ENCODE measurements at regions not wholly inside any gene's neighbourhood (a gene's known extent, or its start where the extent isn't known, plus 50 kb on each side); places are given as distances from the start of the nearest gene placed in this dataset.

- TF ChIP-seq CTCF (IDR thresholded peaks at IDR 0.05; ENCODE audit: extremely low read depth, low read depth, low read length) = no peak
- peaks cover 12% of the 10 kb centered on the region for H3K4me1 ChIP-seq (ENCODE audit: insufficient read depth, low read length)
- H3K36me3 ChIP-seq (ENCODE audit: insufficient read depth, low read length) = no peaks in the 10 kb centered on the region
- H3K4me2 ChIP-seq (ENCODE audit: insufficient read depth, low read length) = no peak overlapping the region
- H3K9me3 ChIP-seq (ENCODE audit: low read depth, low read length) = no peaks in the 10 kb centered on the region
- no peak overlapping the region for H3K4me3 ChIP-seq (ENCODE audit: insufficient read depth, low read length)
- no peaks in the 10 kb centered on the region for H3K79me2 ChIP-seq (ENCODE audit: insufficient read depth, low read length)
- H3K27ac ChIP-seq (ENCODE audit: low read depth, low read length) = no peak overlapping the region
- peak overlapping the region; percentile 43 for H2AFZ ChIP-seq (ENCODE audit: low read length)
- no peaks in the 10 kb centered on the region for H4K20me1 ChIP-seq (ENCODE audit: insufficient read depth, low read length)
- DNase-seq (ENCODE audit: insufficient read length, low spot score, missing footprints) = no peak
- H3K27me3 ChIP-seq (ENCODE audit: insufficient read depth, low read length) = no peaks in the 10 kb centered on the region
Observed at GRCh38 chr7:84624527-84624926, 429.9 kb upstream of the SEMA3A start.

GRCh38 chr7:84617265-84618030, 422.9 kb upstream of the SEMA3A start:
- no peaks in the 10 kb centered on the region for H3K79me2 ChIP-seq (ENCODE audit: insufficient read depth, low read length)
- no peak overlapping the region for H3K27ac ChIP-seq (ENCODE audit: low read depth, low read length)
- no peaks in the 10 kb centered on the region for H3K9me3 ChIP-seq (ENCODE audit: low read depth, low read length)
- no peak for TF ChIP-seq CTCF (IDR thresholded peaks at IDR 0.05; ENCODE audit: extremely low read depth, low read depth, low read length)
- H3K4me3 ChIP-seq (ENCODE audit: insufficient read depth, low read length) = no peak overlapping the region
- H3K36me3 ChIP-seq (ENCODE audit: insufficient read depth, low read length) = no peaks in the 10 kb centered on the region
- H3K4me1 ChIP-seq (ENCODE audit: insufficient read depth, low read length) = no peaks in the 10 kb centered on the region
- H3K4me2 ChIP-seq (ENCODE audit: insufficient read depth, low read length) = no peak overlapping the region
- H2AFZ ChIP-seq (ENCODE audit: low read length) = peak overlapping the region; percentile 26
- H4K20me1 ChIP-seq (ENCODE audit: insufficient read depth, low read length) = no peaks in the 10 kb centered on the region
- no peak for DNase-seq (ENCODE audit: insufficient read length, low spot score, missing footprints)
- no peaks in the 10 kb centered on the region for H3K27me3 ChIP-seq (ENCODE audit: insufficient read depth, low read length)

GRCh38 chr7:84614821-84615501, 420.4 kb upstream of the SEMA3A start:
- Histone ChIP-seq H3K4me1 (ENCODE audit: insufficient read depth, low read length) (no peaks in the 10 kb centered on the region), H2AFZ (ENCODE audit: low read length) (peak overlapping the region; percentile 11), H3K9me3 (ENCODE audit: low read depth, low read length) (no peaks in the 10 kb centered on the region), H3K4me2 (ENCODE audit: insufficient read depth, low read length) (no peak overlapping the region), H3K36me3 (ENCODE audit: insufficient read depth, low read length) (no peaks in the 10 kb centered on the region), H3K27ac (ENCODE audit: low read depth, low read length) (no peak overlapping the region), H3K27me3 (ENCODE audit: insufficient read depth, low read length) (no peaks in the 10 kb centered on the region), H3K4me3 (ENCODE audit: insufficient read depth, low read length) (no peak overlapping the region), H4K20me1 (ENCODE audit: insufficient read depth, low read length) (no peaks in the 10 kb centered on the region), H3K79me2 (ENCODE audit: insufficient read depth, low read length) (no peaks in the 10 kb centered on the region)
- no peak for DNase-seq (ENCODE audit: insufficient read length, low spot score, missing footprints)
- TF ChIP-seq CTCF (IDR thresholded peaks at IDR 0.05; ENCODE audit: extremely low read depth, low read depth, low read length) = peak; percentile 32

- H3K4me3 ChIP-seq (ENCODE audit: insufficient read depth, low read length) = no peak overlapping the region
- H4K20me1 ChIP-seq (ENCODE audit: insufficient read depth, low read length) = no peaks in the 10 kb centered on the region
- no peaks in the 10 kb centered on the region for H3K4me1 ChIP-seq (ENCODE audit: insufficient read depth, low read length)
- no peak for TF ChIP-seq CTCF (IDR thresholded peaks at IDR 0.05; ENCODE audit: extremely low read depth, low read depth, low read length)
- H3K79me2 ChIP-seq (ENCODE audit: insufficient read depth, low read length) = no peaks in the 10 kb centered on the region
- H2AFZ ChIP-seq (ENCODE audit: low read length) = no peak overlapping the region
- H3K9me3 ChIP-seq (ENCODE audit: low read depth, low read length) = no peaks in the 10 kb centered on the region
- DNase-seq (ENCODE audit: insufficient read length, low spot score, missing footprints) = no peak
- no peak overlapping the region for H3K4me2 ChIP-seq (ENCODE audit: insufficient read depth, low read length)
- no peaks in the 10 kb centered on the region for H3K27me3 ChIP-seq (ENCODE audit: insufficient read depth, low read length)
- H3K36me3 ChIP-seq (ENCODE audit: insufficient read depth, low read length) = no peaks in the 10 kb centered on the region
- H3K27ac ChIP-seq (ENCODE audit: low read depth, low read length) = no peak overlapping the region
Observed at GRCh38 chr7:84612981-84613681, 418.5 kb upstream of the SEMA3A start.
